ENCODE measurements at regions not wholly inside any gene's neighbourhood (a gene's known extent, or its start where the extent isn't known, plus 50 kb on each side); places are given as distances from the start of the nearest gene placed in this dataset.

- TF ChIP-seq ELK1 (IDR thresholded peaks at IDR 0.05; ENCODE audit: low read depth, low read length): no peak
Observed at GRCh38 chr1:168438626-168439025, 105.2 kb downstream of the XCL2 start (continued).

GRCh38 chr1:168437821-168438220 lies 106.0 kb downstream of the XCL2 start:
- no peak for DNase-seq (ENCODE audit: low read depth in 1 of 2, low spot score in 1 of 2)
- no peaks in the 10 kb centered on the region for H3K9me3 ChIP-seq
- ChIA-PET CTCF (interaction anchor here (1.0 to 8.4 kb wide), 7 partner anchors 9 to 1024 kb away, joined by 3 to 74 read pairs (median 3); no protein-coding TSS in a partner anchor), POLR2A (no interaction called here)
- no peak overlapping the region for H3K4me3 ChIP-seq
- H3K27ac ChIP-seq: no peak overlapping the region
- no peaks in the 10 kb centered on the region for H3K4me1 ChIP-seq
- WGBS (ENCODE audit: missing lambda C conversion rate): 79% methylated on average over 5 of the region's 6 CpGs
- FAIRE-seq: no peak
- no peak for ATAC-seq
- no peak overlapping the region for H3K4me2 ChIP-seq
- no peak for TF ChIP-seq JUN (IDR thresholded peaks at IDR 0.05)
- TF ChIP-seq KDM1A (IDR thresholded peaks at IDR 0.05; ENCODE audit: low read depth): no peak
- TF ChIP-seq ZNF302 (CRISPR knock-in tag; IDR thresholded peaks at IDR 0.05): no peak
- no peak for TF ChIP-seq BHLHE40 (IDR thresholded peaks at IDR 0.05; ENCODE audit: low read depth, low read length)
- no peak for TF ChIP-seq NPAS2 (CRISPR knock-in tag; IDR thresholded peaks at IDR 0.05; ENCODE audit: borderline replicate concordance)
- TF ChIP-seq MAZ (IDR thresholded peaks at IDR 0.05; ENCODE audit: borderline replicate concordance, low read depth, low read length): no peak
- TF ChIP-seq HEYL (CRISPR knock-in tag; IDR thresholded peaks at IDR 0.05): no peak
- TF ChIP-seq FOXS1 (CRISPR knock-in tag; IDR thresholded peaks at IDR 0.05): no peak
- TF ChIP-seq MAFK (IDR thresholded peaks at IDR 0.05; ENCODE audit: partially characterized antibody): no peak
- no peak for TF ChIP-seq RARB (CRISPR knock-in tag; IDR thresholded peaks at IDR 0.05)
- TF ChIP-seq ZFP36 (IDR thresholded peaks at IDR 0.05; ENCODE audit: borderline replicate concordance, partially characterized antibody): no peak
- TF ChIP-seq ELK1 (IDR thresholded peaks at IDR 0.05; ENCODE audit: low read depth, low read length): no peak
- no peak for TF ChIP-seq ATOH8 (CRISPR knock-in tag; IDR thresholded peaks at IDR 0.05; ENCODE audit: low read depth)
- TF ChIP-seq PHF8 (IDR thresholded peaks at IDR 0.05; ENCODE audit: borderline replicate concordance, low read depth): no peak
- no peak for TF ChIP-seq EHMT2 (IDR thresholded peaks at IDR 0.05; ENCODE audit: low read depth)

- ATAC-seq (no peak), FAIRE-seq (no peak), DNase-seq (ENCODE audit: low read depth in 1 of 2, low spot score in 1 of 2) (no peak)
- no peaks in the 10 kb centered on the region for H3K9me3 ChIP-seq
- ChIA-PET POLR2A (no interaction called here), CTCF (interaction anchor here (1.0 to 8.4 kb wide), 3 partner anchors 10 to 113 kb away, joined by 3 to 74 read pairs (median 47); no protein-coding TSS in a partner anchor)
- no peak for TF ChIP-seq SREBF2 (IDR thresholded peaks at IDR 0.05)
- H3K4me2 ChIP-seq: no peak overlapping the region
- H3K27ac ChIP-seq: no peak overlapping the region
- WGBS (ENCODE audit: missing lambda C conversion rate): 49% methylated on average over 6 of the region's 6 CpGs
- H3K4me1 ChIP-seq: no peaks in the 10 kb centered on the region
- no peak overlapping the region for H3K4me3 ChIP-seq
Observed at GRCh38 chr1:168435439-168435838, 108.4 kb downstream of the XCL2 start.

GRCh38 chr1:168433238-168433637 lies 110.6 kb downstream of the XCL2 start:
- CTCF ChIA-PET: interaction anchor here (0.7 to 1.0 kb wide), 3 partner anchors 8 to 152 kb away, joined by 3 read pairs; no protein-coding TSS in a partner anchor
- TF ChIP-seq TP53 (CRISPR knock-in tag; IDR thresholded peaks at IDR 0.05) (no peak), USF2 (IDR thresholded peaks at IDR 0.05) (no peak), RARB (CRISPR knock-in tag; IDR thresholded peaks at IDR 0.05) (no peak), KDM5A (IDR thresholded peaks at IDR 0.05) (no peak), MYC (IDR thresholded peaks at IDR 0.05; ENCODE audit: borderline replicate concordance, low read length) (no peak), ZSCAN20 (CRISPR knock-in tag; IDR thresholded peaks at IDR 0.05) (no peak), ATOH8 (CRISPR knock-in tag; IDR thresholded peaks at IDR 0.05; ENCODE audit: low read depth) (no peak), E2F6 (IDR thresholded peaks at IDR 0.05; ENCODE audit: borderline replicate concordance, low read depth) (no peak), JUNB (IDR thresholded peaks at IDR 0.05) (no peak), RAD21 (conservative IDR thresholded peaks at IDR 0.05 in 1 of 2, IDR thresholded peaks at IDR 0.05 in 1 of 2) (no peak)

More at GRCh38 chr1:168433238-168433637, 110.6 kb downstream of the XCL2 start:
- FAIRE-seq (no peak), ATAC-seq (no peak), DNase-seq (ENCODE audit: low read depth in 1 of 2, low spot score in 1 of 2) (no peak)
- H3K27ac ChIP-seq: no peak overlapping the region
- no peaks in the 10 kb centered on the region for H3K9me3 ChIP-seq
- POLR2A ChIA-PET: no interaction called here
- no peak overlapping the region for H3K4me2 ChIP-seq
- WGBS (ENCODE audit: missing lambda C conversion rate): 7% methylated on average over 2 of the region's 2 CpGs
- no peak overlapping the region for H3K4me3 ChIP-seq
- no peaks in the 10 kb centered on the region for H3K4me1 ChIP-seq
